HL-60/S4 treated with phorbol 12-myristate 13-acetate at 8.2 ng/mL for 4 days and 3 days (cell line): ENCODE measurements at regions not wholly inside any gene's neighbourhood (a gene's known extent, or its start where the extent isn't known, plus 50 kb on each side); places are given as distances from the start of the nearest gene placed in this dataset.
"Not testable (repeated sequence)": the region's sequence is repeated elsewhere in the genome, so short reads cannot be mapped to it uniquely, and the experiment has no call there.

Source experiments
- in situ Hi-C: fragments of 300-500 bp; cut with MboI; formaldehyde crosslinking; loops from 2 replicates; pipeline ENCODE4 v1.15.0; 2022; ENCODE audit warnings: low sequenced_read_pairs

- in situ Hi-C loops = no loop called here
These were observed 101.0 kb upstream of the ZNF236 start for GRCh38 chr18:76721207-76721996.

- in situ Hi-C loops = no loop called here
These were observed 101.7 kb upstream of the ZNF236 start for GRCh38 chr18:76720683-76721082.

DNA sequence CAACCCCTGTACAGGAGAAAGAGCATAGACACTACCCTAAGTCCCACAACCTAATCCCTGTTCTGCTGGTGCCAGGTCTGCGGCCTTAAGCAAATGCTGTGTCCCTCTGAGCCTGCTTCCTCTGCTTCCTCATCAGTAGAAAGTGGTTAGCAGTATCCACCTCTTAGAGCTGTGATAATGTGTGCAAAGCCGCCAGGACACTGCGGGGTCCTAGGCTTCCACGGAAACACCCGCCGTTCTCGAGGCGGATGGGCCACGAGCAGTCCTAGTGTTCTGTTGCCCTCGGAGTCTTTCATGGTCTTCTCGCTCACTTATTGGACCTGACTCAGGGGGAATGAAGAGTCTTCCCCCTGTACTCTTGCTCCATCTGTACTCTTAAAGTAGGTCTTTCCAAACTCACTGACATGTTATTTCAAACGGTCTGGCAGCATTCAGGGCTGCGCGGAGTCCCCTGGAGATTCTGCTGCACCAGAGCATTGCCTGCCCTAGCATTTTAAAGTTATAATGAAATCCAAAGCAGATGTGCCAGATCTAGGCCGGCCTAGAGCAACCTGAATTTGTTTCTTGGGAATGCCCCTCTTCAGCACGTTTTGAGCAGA, 107.2 kb upstream of the ZNF236 start:
- in situ Hi-C loops = no loop called here

GRCh38 chr18:76713432-76713831, 108.9 kb upstream of the ZNF236 start:
- in situ Hi-C loops = no loop called here

DNA sequence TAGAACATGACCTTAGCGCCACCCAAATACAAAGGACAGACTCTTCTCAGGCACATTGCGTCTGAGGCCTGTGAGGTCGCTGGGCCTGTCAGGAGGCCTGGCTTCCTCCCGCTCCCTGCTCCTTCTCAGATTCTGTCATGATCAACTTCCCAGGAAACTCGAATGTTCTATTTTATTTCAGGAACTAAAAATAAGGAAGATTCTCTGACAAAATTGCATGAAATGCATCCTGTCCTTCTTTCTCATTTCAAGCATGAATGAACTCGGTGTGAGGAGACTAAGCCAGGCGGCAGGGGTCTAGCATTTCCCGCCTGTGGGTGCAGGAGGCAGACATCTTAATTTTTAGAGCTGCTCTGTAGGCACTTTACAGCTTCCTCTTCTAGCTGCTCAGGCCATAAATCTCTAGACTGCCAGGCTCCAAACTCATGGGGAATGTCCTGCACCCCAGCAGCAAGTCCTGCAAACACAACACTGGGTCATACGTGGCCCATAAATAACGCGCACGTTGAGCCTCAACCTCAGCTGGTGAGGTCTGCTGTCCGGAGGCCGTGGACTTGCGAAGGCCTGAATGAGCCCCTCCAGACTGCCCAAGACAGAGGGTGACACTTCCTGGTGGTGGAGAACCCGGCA, 109.7 kb upstream of the ZNF236 start:
- in situ Hi-C loops = no loop called here

- in situ Hi-C loops = no loop called here
These were observed 111.5 kb upstream of the ZNF236 start for GRCh38 chr18:76710646-76711520.

- in situ Hi-C loops = no loop called here
These were observed 112.4 kb upstream of the ZNF236 start for GRCh38 chr18:76709659-76710645.

DNA sequence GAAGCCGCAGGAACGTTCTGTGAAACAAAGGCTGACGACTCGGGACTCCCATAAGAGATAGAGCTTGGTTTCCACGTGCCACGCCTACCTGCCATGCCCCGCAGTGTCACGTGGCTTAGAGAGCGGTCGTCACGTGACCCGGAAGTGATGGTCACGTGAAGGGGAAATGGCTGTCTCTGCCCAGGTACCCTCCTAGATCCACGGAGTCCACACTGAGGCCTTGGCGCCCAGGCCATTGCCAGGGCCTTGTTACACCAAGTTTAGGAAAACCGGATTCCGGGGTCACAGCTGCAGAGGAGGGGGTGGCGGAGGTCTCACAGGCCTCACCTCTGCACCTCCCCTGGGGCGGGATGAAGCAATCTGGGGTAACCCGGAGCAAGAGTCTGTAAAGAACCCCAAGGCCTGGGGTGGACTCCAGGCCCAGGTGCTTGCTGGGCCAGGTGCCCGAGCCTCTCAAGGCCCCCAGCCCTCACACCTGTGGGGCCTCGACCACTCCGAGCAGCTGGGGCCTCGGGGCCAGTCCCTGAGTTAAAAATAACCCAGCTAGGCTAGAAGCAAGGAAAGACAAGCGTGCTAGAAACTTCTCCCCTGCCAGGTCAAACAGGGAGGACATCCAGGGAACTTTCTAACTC, 113.5 kb upstream of the ZNF236 start:
- in situ Hi-C loops = no loop called here

GRCh38 chr18:76708071-76708721, 114.2 kb upstream of the ZNF236 start:
- in situ Hi-C loops = no loop called here

DNA sequence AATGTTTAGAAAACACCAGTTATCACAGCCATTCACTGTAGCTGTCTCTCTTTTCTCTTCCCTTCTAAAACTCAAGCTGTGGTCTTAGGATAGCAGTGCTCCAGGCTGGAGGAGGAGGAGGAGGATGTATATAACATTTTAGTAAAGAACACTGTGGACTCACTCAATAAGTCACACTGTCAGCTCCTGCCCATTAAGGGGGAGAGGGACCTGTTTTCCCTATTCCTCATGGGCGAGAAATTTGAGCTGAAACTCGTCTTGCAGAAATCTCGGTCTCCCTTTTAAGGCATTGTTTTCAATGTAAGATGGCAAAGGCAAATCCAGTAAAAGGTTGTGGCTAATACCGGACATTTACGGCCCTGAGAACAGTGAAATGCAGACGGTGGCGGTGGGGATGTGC, 114.8 kb upstream of the ZNF236 start:
- in situ Hi-C loops = no loop called here

DNA sequence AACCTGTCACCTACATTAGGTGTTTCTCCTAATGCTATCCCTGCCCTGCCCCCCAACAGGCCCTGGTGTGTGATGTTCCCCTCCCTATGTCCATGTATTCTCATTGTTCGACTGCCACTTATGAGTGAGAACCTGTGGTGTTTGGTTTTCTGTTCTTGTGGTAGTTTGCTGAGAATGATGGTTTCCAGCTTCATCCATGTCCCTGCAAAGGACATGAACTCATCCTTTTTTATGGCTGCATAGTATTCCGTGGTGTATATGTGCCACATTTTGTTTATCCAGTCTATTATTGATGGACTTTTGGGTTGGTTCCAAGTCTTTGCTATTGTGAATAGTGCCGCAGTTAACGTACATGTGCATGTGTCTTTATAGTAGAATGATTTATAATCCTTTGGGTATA, 117.8 kb upstream of the ZNF236 start:
- in situ Hi-C loops = not testable (repeated sequence)

- in situ Hi-C loops = loop anchor here (25.0 kb wide), 1 partner anchor 288 kb away; no protein-coding TSS in a partner anchor
These were observed 122.4 kb upstream of the ZNF236 start for GRCh38 chr18:76699923-76700322.

- in situ Hi-C loops = loop anchor here (25.0 kb wide), 1 partner anchor 285 kb away; no protein-coding TSS in a partner anchor
These were observed 124.9 kb upstream of the ZNF236 start for GRCh38 chr18:76697441-76697901.

- in situ Hi-C loops = loop anchor here (25.0 kb wide), 1 partner anchor 279 kb away; no protein-coding TSS in a partner anchor
These were observed 130.6 kb upstream of the ZNF236 start for GRCh38 chr18:76691800-76692199.

DNA sequence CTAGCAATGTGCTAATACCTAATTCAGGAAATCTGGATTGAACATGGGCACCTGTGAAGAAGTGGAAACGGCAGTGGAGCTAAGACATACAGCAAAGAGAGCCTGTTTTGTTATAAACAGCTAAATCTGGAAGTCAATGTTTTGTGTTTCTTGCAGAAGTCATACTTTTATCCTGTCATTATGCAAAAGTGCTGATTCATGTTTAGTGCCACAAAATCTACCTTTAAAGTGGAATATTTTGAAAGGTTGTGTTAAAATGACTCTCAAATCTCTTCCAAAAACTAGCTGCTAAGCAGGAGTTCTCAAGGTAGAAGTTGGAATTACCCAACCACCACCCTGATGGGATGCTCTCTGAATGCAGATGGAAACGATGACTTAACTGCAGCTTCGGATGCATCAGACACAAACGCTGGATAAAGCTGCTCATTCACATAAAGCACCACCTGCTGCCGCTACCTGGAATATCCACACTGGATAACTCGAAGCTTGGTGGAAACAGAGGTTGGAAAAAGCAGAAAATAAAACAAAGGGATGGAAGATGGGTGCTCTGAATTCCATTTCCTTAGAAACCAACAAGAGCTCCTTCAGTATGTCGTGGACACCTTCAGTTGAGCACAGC, 132.6 kb upstream of the ZNF236 start:
- in situ Hi-C loops = loop anchor here (25.0 kb wide), 1 partner anchor 277 kb away; no protein-coding TSS in a partner anchor

DNA sequence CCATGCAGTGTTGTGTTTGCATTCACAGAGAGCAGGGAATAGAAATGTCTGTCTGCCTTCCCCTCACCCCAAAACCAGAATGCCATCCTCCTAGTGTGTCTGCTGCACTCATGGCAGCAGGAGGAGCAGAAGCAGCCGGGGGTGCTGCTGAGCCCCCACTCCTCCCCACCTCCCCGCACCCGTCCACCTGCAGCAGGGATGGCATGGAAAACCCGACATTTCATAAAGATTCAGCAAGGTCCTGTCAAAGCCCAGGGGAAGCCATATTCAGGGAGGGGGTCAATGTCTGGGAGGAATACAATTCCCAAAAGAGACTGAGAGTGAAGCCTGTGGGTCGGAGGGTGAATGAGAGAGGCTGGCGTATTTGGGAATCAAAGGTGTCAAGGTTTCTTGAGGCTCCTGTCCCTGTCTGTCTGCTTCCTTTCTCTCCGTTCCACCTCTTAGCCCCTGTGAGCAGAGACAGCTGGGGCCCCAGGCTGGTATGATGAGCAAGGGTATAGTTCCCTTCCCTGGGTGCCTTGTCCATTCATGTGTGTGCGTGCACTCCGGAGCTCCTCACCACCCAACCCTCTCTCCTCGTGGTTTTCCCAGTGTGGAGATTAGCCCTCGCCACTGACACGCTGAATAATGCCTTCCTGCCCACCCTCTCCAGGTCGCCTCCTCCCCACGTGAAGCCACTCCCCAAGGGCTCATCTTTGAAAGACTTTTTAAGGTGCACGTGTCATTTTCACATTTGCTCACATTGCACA, 133.5 kb upstream of the ZNF236 start:
- in situ Hi-C loops = loop anchor here (25.0 kb wide), 1 partner anchor 277 kb away; no protein-coding TSS in a partner anchor

DNA sequence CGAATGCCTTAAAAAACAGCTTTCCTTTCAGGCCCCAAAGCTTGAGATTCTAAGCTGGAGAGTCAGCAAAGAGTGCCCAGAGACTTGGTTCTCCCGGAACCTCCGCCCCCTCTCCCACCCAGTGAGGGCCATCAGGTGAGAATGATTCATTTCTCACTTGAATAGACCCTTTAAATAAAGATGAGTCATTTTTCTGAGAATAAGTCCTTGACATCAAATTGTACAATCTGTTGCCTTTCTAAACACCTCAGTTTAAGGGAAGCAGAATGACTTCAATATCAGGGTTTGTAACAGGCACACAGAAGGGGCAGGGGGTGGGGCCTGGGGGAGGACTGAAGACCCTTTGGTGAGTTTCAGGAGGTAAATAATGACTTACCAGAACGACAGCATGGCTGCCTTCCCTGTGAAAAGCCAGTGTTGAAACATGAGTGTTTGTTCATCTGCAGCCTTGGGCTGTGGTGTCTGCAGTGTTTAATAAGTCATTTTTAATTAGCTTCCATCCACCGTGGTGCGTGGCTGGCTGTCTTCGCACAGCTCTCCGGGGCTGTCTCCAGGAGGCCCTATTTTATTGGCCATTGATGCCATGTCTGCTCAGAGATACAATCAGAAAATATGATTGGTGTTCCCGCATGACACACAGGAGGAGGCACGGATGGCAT, 134.9 kb upstream of the ZNF236 start:
- in situ Hi-C loops = loop anchor here (25.0 kb wide), 1 partner anchor 275 kb away; no protein-coding TSS in a partner anchor
